K562 (cell line): ENCODE measurements at regions not wholly inside any gene's neighbourhood (a gene's known extent, or its start where the extent isn't known, plus 50 kb on each side); places are given as distances from the start of the nearest gene placed in this dataset.

ENCODE experiments used
- HDAC2 ChIP-seq: fragments of 450-650 bp; IDR thresholded peaks from 2 replicates; pipeline ENCODE4 v1.6.1; 2016; ENCODE audit warnings: mild to moderate bottlenecking
- HLTF ChIP-seq: fragments of 450-650 bp; IDR thresholded peaks from 2 replicates; pipeline ENCODE4 v1.6.1; 2016
- POLR2A ChIP-seq: fragments of 450-650 bp; conservative IDR thresholded peaks from 2 replicates; pipeline ENCODE4 v1.6.1; 2016
- RCOR1 ChIP-seq, 2 experiments: IDR thresholded peaks; 2 replicates each; pipeline ENCODE4 v1.6.1; 2012; ENCODE audit warnings: low read depth in 2 of 2, low read length in 2 of 2, borderline replicate concordance in 1 of 2, improper control_type of control experiment in 1 of 2
- SIN3A ChIP-seq, 2 experiments: fragments of 150-350 bp in 1 of 2; IDR thresholded peaks; 2 replicates each; pipeline ENCODE4 v1.6.1; 2011 to 2016; ENCODE audit warnings: borderline replicate concordance in 2 of 2, low read depth in 2 of 2, low read length in 2 of 2, mild to moderate bottlenecking in 2 of 2, moderate library complexity in 2 of 2; ENCODE audit not compliant: control insufficient read depth in 1 of 2
- ZNF274 ChIP-seq: IDR thresholded peaks from 2 replicates; pipeline ENCODE4 v1.6.1; 2011; ENCODE audit warnings: low read depth, mild to moderate bottlenecking, low read length, moderate library complexity, borderline replicate concordance

DNA sequence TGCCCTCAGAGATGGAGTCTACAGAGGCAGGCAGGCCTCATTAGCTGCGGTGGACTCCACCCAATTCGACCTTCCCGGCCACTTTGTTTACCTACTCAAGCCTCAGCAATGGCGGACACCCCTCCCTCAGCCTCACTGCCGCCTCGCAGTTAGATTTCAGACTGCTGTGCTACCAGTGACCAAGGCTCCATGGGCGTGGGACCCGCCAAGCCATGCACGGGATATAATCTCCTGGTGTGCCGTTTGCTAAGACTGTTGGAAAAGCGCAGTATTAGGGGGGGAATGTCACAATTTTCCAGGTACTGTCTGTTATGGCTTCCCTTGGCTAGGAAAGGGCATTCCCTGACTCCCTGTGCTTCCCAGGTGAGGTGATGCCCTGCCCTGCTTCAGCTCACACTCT lies 252.3 kb downstream of the ARL4A start:
- no peak for TF ChIP-seq HDAC2
- no peak for TF ChIP-seq POLR2A
- TF ChIP-seq HLTF = no peak
- no peak for TF ChIP-seq ZNF274
- no peak for TF ChIP-seq SIN3A (IDR thresholded peaks at IDR 0.05; ENCODE audit: borderline replicate concordance in 2 of 2, control insufficient read depth in 1 of 2, low read depth in 2 of 2, low read length in 2 of 2)
- no peak for TF ChIP-seq RCOR1 (IDR thresholded peaks at IDR 0.05; ENCODE audit: borderline replicate concordance in 1 of 2, low read depth in 2 of 2, low read length in 2 of 2)
